Mucosa of gallbladder (tissue), 1 donor: ENCODE measurements at regions not wholly inside any gene's neighbourhood (a gene's known extent, or its start where the extent isn't known, plus 50 kb on each side); places are given as distances from the start of the nearest gene placed in this dataset.
"Not testable (repeated sequence)": the region's sequence is repeated elsewhere in the genome, so short reads cannot be mapped to it uniquely, and the experiment has no call there.

Experiments used
- DNase-seq: peaks from one replicate; pipeline ENCODE4 v3.0.0-alpha.2; 2020; ENCODE audit warnings: low spot score
- donor health status: DM: no; HTN: no; CAD: no.

DNA sequence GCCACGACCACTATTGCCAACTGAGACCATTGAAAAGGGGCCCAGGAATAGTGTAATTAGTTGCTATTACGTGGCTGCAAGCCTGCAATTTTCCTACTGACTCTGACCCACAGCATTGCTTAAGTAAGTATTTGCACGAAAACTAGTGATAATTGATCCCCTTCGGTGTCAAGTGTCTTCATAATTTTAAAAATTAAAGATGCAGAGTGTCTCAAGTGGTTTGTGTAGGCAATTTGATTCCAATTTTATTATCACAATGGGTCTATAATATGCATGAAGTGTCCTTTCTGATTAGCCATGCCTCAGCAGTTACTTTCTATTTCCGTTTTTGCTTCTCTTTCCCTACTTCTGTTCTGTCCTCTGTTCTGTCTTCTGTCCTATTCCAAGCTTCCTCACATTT lies 259.2 kb downstream of the C3orf38 start:
- no peak for DNase-seq

DNA sequence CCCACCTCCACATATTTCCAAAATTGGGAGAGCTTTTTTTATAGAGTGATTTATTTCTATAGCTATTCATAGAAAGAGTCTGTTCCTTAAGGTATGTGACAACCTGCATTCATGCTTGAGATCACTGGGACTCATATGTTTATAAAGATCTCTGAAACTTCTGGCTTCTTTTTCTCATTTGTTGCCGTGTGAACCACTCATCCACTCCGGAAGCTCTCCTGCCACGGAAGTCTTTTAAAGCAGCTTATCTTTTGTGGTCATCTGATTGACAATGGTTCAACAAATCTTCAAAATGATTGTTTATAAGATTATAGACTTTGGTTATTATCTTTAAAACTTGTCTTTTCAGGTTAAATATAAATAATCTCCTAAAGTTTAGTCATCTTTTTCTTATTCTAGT lies 260.5 kb downstream of the C3orf38 start:
- no peak for DNase-seq

DNA sequence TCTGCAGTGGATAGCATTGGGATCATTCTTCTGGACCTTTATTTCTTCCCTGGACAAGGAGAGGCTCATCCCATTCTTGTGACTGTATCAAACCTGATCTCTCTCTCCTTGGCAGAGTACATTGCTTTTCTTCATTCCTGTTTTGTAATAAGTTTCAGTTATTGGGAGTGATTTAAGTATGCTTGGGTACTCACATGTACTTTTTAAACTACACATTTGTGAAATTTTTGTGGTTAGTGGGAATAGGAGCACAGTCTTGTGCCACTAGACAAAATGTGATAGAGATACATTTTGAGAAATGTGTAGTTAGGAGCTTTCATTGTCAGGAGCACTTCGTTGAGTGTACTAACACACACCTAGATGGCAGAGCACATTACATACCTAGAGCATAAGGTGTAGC lies 262.6 kb downstream of the C3orf38 start:
- no peak for DNase-seq

DNA sequence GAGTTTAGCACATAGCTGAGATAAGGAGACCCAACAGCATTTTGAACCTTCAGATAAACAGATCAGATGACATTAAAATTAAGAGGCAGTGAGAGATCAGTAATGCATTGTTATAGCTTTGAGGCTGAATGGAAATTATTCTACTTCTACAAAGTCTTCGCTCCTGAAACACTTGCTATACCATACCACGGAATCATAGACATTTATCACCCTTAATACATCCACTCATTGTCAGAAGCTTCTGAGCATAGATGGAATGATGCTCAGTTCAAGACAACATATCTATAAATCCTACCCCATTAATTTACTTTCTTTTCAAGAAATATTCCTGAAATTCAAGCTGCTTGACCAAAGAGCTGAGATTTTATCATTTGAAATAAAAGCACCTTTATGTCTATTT lies 266.7 kb downstream of the C3orf38 start:
- no peak for DNase-seq

DNA sequence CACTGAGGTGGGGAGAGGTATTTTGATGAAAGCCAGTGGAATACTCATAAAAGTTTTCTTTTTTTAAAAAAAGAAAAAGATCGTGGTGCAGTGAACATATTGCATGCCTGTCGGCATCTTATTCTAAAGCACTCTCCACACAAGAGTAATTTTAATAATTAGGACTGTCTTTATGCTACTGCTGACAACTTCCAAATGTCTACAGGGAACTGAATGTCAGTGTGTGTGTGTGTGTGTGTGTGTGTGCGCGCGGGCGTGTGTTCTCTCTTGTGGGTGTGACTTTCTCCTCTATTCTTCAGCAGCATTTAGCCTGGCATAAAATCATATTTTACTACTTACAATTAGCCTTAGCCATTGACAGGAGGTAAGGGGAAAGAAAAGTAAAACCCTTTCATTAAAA lies 268.5 kb downstream of the C3orf38 start:
- DNase-seq, result no peak

DNA sequence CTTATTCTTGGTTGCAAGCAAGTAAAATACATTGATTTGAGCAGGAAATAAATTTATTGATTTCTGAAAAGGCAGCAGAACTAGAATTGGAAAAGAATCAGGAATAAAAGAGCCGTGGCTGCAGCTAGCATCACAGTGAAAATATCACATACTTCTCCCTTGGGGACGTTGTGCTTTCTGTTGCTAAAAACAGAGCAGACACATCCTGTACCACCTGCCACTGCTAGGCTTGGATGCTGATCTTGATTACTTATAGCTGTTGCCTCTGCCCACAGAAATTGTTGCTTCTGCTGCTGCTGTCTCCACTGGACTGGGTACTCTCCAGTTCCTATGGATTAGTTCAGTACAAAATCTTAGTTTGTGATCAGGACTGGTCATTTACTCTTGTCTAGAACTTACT lies 283.8 kb downstream of the C3orf38 start:
- no peak for DNase-seq

DNA sequence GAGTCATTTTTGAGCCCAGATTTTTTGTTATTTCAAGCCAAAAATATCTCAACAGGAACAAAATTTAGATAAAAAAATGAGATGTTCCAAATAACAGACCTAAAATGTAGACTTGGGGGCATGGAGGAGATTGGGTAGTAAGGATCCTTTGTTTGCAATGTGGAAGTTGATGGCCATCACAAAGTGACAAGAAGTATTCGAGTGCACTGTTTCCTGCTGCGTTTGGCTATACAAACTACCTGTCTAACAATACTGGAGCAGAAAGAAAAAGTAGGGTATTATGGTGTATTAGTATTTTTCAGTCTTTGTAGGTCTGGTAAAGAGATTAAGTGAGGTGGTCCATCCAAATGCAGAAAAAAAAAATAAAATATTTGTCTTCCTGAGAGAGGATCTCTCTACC lies 284.2 kb downstream of the C3orf38 start:
- no peak for DNase-seq

DNA sequence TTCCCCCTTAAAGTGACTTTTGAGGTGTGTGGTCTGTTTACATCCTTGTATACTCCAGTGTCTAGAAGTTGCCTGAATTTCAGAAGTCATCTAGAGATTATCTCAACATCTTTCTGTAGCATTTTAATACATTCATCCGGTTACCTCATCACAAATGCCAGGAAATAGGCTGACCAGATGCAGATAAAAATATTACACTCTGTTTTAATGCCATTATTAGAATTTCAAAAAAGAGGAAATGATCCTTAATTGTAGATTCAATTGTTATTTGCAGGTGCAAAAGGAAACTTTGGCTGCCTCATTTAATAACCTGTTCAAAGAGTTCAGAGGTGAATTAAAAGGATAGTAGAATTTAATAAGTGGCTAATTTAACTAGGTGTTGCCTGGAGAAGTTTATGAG lies 290.9 kb downstream of the C3orf38 start:
- DNase-seq, result no peak

DNA sequence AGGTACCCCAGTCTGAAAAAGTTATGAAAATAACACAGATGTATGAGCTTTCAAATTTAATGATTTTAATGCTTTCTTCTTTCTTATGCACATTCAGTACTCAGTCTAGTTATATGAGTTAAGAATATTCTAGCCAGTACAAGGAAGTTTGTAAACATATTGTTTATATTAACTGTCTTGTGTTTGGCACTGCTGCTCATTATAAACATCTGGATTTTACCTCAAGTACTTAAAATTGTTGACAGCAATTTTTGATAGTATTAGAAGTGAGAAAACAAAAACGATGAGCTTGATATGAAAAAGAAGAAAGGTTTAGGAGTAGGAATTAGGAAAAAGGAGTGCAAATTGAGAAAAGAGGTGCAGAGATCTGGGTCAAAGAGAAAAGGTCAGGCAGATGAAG lies 293.3 kb downstream of the C3orf38 start:
- DNase-seq, result no peak

DNA sequence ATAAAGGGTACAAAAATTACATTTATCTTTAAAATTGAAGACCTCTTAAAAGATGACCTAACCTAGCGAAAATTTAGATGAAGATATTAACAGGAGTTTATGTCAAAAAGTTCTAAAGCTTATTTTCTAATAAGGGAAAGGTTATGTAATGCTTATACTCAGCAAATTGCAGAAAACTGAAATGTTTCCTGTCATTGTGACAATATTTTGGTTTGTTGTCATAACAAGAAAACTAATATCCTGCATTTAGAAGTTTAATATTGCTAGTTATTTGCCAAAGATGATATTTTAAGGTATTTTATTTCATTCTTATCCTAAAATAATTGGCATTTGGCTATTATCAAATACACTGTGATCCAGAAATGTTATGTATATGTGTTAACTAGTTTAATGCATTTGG lies 294.5 kb downstream of the C3orf38 start:
- DNase-seq, result no peak

DNA sequence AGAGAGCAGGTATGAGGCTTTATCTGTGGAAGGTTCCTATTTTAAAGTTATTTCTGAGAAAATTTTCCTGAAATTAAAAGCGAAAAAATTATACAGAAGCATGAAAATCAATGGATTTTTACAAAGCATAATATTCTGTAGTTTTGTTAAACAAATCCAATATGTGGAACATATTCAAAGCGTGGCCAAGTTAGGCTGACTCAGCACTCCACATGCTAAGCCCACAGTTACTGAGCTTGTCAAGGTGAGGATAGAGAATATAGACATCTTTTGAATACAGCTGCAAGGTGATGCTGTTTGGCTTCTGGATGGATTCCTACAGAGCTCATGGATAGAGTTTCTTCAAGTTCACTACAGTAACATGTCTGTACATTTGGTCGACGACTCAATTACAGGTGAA lies 302.5 kb downstream of the C3orf38 start:
- no peak for DNase-seq

DNA sequence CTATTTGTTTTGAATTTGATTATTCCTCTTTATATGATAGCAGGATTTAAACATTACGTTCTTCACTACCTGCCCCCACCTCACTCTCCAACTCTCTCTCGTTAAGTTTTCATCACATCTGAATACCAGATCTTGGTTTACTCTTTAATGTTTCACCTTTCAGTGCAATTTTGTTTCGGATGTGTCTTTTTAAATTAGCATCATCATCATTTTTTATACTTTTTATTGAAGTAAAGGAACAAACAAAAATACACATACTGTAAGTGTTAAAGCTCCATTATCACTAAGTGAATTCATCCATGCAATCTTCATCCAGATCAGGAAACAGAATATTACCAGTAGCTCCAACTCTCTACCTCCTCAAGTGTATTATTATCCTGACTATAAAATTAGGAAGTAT lies 310.6 kb downstream of the C3orf38 start:
- DNase-seq, result no peak

DNA sequence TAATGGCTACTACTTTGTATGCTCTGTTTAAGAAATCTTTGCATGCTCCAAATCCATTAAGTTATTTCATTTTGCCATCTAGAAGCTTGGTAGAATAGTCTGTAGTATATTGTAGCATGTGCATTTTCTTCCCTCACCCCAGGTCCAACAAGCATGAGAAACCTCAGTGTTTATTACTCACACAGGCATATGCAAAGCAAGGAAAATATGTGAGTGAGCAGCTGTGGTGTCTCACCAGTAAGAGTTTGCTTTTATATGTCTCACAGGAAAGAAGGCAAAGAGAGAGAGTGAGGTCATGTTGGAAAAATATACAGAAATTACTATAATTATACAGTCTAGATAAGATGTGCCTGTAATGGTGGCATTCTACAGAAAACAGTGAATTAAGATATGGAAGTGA lies 312.5 kb downstream of the C3orf38 start:
- DNase-seq, result no peak

DNA sequence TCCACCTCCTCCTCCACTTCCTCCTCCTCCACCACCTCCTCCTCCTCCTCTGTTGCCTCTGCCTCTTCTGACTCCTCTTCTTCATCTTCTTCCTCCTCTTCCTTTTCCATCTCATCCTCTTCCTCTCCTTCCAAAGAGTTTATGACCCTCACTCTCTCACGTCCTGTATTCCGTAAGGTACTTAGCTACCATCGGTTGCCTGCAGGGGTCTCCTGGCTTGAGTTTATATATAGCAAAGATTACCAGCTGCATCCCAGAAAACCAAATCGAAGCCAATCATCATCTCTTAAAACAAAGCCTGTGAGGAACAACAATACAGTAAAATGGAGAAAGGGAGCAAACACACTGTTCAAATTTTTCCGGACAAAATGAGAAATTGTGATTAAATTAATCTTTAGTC lies 317.4 kb downstream of the C3orf38 start:
- no peak for DNase-seq

DNA sequence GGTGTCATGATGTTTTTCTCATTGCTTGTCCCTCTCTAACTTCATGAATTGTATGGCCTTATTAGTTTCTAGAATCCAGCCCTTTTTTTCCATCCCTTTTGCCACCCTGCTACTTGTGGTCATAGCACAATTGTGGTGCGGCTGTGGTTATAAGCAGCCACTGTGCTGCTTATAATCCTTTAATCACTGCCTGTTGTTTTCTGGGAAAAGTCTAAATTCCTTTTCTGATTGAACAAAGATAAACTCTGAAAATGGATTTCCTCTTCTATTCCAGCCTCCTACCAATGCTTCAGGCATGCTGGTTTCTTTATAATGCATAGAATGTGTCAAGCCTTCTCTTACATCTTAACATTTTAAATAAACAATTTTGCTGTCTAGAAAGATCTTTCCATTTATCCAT lies 319.5 kb downstream of the C3orf38 start:
- no peak for DNase-seq

DNA sequence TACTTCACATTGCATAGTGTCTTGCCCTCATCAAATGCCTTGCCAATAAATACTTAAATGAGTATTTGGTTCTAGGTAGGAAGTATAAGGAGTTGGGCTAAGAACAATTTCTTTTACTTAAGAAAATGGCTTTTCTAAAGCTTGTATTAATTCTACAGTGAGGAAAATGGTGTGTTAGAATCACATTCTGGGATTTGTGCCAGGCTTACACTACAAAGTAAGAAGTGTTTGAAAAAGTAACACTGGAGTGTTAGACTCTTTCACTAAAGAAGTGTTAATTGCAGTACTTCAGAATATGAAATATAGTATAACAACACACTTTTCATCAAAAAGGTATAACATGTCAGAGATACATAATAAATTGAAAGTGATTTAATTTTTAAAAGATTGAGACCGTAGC lies 328.7 kb downstream of the C3orf38 start:
- DNase-seq, result no peak

DNA sequence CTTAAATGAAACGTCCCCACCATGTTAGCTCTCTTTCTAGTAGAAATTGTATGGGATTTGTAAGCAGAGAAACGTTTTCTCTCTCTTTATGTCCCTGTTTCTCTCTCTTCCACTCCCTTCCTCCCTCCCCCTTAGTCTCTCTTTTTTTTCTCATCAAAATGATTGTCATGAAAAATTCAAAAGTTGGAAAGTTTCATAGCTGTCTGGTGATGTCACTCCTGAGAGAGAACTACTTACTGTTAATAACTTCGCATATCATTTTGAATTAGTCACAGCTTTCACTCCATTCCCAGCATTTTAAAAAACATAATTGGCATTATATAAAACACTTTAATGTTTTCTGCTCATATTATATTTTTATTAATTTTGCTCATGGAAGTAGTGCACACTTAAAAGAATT lies 331.1 kb downstream of the C3orf38 start:
- DNase-seq, result no peak

DNA sequence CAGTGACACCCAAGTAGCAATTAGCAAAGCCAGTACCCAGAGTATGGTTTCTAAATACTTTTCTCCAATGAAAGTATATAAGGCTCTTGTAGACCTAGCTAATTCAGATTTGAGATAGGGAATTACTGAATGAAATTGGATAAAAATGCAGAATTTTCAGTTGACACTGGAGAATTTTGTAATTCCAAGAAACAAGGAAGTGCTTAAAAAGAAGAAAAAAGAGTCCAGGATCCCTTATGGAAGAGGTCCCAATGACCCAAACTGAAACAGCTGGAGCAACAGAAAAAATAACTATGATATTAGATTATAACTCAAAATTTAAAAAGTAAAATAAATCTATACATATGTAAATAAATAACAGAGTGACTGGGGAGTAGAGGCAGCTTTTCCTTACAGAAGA lies 335.2 kb downstream of the C3orf38 start:
- no peak for DNase-seq

DNA sequence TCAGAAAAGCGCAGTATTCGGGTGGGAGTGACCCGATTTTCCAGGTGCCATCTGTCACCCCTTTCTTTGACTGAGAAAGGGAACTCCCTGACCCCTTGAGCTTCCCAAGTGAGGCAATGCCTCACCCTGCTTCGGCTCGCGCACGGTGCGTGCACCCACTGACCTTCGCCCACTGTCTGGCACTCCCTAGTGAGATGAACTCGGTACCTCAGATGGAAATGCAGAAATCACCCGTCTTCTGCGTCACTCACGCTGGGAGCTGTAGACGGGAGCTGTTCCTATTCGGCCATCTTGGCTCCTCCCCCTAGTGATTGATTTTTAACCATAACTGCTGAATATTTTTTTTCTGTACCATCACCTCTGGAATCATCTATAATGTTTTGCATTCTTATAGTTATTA lies 359.1 kb downstream of the C3orf38 start:
- not testable (repeated sequence) for DNase-seq

DNA sequence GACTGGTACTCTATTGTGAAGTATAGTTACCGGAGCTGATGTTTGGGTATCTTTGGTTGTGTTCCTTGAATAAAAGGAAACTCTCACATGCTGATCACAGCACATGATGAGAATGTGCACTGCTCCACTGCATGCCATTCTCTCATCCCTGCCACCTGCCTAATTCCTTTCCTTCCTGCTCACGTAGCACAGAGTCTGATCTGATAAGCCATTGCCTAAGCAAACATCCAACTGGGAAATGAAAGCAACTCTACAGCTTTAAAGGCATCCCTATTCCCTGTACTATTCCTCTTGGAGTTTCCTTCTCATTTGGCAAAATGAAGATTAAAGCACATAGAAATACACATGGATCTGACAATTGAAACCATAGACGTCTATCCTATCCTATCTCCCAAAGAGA lies 359.8 kb downstream of the C3orf38 start:
- no peak for DNase-seq

DNA sequence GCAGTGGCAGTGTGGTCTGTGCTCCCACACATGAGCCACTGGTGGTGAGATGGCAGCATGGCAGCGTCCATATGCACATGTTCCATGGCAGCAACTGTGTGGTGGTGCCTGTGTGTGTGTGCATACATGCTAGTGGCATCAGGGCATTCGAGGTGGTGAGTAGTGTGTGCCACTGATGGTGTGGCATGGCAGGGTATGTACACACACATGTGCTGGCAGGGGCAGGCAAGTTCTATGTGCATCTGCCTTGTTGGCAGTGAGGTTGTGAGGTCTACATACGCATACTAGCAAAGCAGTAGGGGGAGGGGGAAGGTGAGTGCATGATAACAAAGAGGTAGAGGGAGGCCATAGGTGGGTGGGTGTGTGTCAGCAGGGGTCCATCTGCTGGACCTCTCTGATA lies 378.7 kb downstream of the C3orf38 start:
- no peak for DNase-seq

DNA sequence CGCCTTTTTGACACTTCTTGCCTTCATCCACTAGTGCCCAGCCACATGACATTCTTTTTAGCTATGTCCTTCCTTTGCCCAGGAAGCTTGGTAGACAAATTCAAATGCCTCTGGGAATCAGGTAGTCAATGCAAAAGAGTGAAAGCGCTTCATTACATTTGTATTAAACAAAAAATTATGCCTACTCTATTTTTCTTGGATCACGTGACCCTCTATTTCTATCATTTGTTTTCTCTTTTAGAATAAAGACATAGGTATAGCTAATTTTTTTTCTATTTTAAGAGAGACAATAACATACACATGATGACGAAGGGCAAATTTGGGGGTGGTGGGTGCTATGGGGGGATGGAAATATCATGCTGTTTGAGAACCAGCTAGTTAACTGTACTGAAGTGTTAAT lies 384.8 kb downstream of the C3orf38 start:
- no peak for DNase-seq

DNA sequence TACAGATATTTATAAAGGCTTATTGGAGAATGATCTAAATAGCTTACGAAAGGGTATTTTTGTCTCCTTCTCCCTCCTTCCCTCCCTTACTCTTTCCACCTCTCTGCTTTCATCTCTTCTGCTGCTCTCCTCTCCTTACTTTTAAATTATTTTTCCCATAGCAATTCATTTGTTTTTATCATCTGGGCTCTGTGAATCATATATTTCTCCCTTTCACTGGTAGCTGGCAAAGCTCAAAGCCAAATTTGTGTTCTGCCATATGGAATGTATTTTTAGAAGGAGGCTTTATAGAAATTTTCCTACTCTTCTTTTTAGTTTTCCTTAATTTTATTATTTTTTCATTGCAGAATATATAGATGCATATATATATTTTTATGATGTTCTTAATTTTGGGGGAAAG lies 385.8 kb downstream of the C3orf38 start:
- DNase-seq, result no peak

DNA sequence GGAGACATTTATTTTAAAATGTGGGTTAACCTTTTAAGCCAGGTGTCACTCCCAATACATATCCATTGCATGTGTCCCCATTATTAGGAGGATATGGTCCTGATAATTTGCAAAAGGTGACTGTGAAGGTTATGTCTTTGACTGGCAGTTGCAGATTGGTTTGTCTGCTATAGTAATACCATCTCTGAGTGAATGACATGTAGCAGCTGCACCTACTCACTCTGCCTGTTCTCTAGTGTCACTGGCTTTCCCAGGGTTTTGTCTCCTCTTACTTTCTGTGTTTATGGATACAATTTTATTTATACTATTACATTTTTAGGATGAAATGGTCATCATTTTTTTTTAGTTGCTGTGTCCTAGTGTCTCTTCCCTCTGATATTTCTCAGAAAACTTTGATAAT lies 393.2 kb downstream of the C3orf38 start:
- no peak for DNase-seq

DNA sequence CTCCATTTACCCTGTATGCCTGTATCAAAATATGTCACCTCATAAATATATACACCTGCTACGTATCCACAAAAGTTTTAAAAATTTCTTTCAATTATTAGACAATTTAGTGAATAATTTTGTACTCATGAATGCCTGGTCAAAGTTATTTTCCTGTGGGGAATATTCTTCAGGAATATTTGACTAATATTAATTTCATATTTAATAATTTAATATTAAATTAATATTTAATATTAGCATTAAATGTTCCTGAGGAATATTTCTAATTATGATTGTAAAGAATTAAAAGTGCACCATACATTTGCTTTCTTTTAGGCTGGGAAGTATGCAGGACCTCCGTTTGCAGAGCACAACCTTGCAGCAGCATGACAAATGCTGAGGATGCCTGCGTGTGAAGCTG lies 422.7 kb downstream of the C3orf38 start:
- no peak for DNase-seq
